ENCODE measurements at regions not wholly inside any gene's neighbourhood (a gene's known extent, or its start where the extent isn't known, plus 50 kb on each side); places are given as distances from the start of the nearest gene placed in this dataset.
A peak's percentile ranks its signal among the peaks of the same experiment; 100 is the strongest.

- ATAC-seq (ENCODE audit: low read depth) (no peak), DNase-seq (peak; percentile 24)
- H3K4me2 ChIP-seq (ENCODE audit: low read depth, low read length): no peak overlapping the region
- H2BK15ac ChIP-seq (ENCODE audit: low read depth, low read length): no peak overlapping the region
- intact Hi-C loops (cut with micrococcal nuclease) (no loop called here), in situ Hi-C loops (cut with MboI; ENCODE audit: low sequenced_read_pairs) (no loop called here), dilution Hi-C loops (cut with HindIII; ENCODE audit: low sequenced_read_pairs, unreplicated experiment) (no loop called here)
- POLR2A ChIA-PET (ENCODE audit: unreplicated experiment): no interaction called here
- no peak overlapping the region for H3K9ac ChIP-seq (ENCODE audit: low read depth, low read length)
- WGBS, 2 experiments (ENCODE audit: extremely low coverage in 2 of 2, insufficient read length in 1 of 2): 33% methylated on average over 2 of the region's 2 CpGs; no CpG with 5 or more reads in 1 of the 2 experiments
- H2BK5ac ChIP-seq (ENCODE audit: low read depth, low read length, poor library complexity, severe bottlenecking): no peak overlapping the region
- TF ChIP-seq MXI1 (IDR thresholded peaks at IDR 0.05; ENCODE audit: borderline replicate concordance, low read depth, low read length) (no peak), SMC3 (IDR thresholded peaks at IDR 0.05; ENCODE audit: low read depth, low read length) (no peak), CHD1 (IDR thresholded peaks at IDR 0.05; ENCODE audit: low read depth, low read length) (no peak), ELK1 (IDR thresholded peaks at IDR 0.05; ENCODE audit: borderline replicate concordance, low read depth, low read length) (no peak), POLR2A (IDR thresholded peaks at IDR 0.05; ENCODE audit: low read depth, low read length) (no peak), MAZ (IDR thresholded peaks at IDR 0.05; ENCODE audit: borderline replicate concordance, low read depth, low read length) (no peak), NFE2L2 (IDR thresholded peaks at IDR 0.05; ENCODE audit: low read depth, low read length) (no peak), MAFK (IDR thresholded peaks at IDR 0.05; ENCODE audit: low read depth, low read length) (no peak), RFX5 (IDR thresholded peaks at IDR 0.05; ENCODE audit: low read depth, low read length) (no peak), BHLHE40 (IDR thresholded peaks at IDR 0.05; ENCODE audit: low read depth, low read length) (no peak), CEBPB (IDR thresholded peaks at IDR 0.05; ENCODE audit: low read depth, low read length) (no peak), RAD21 (IDR thresholded peaks at IDR 0.05; ENCODE audit: low read length) (no peak), USF2 (IDR thresholded peaks at IDR 0.05; ENCODE audit: low read depth, low read length) (no peak), FOS (IDR thresholded peaks at IDR 0.05; ENCODE audit: low read depth, low read length) (no peak), RCOR1 (IDR thresholded peaks at IDR 0.05; ENCODE audit: insufficient replicate concordance, low read length) (no peak)
- no peaks in the 10 kb centered on the region for H3K9me1 ChIP-seq (ENCODE audit: insufficient read depth, low read length)
- H3K56ac ChIP-seq (ENCODE audit: extremely low read depth, insufficient read depth, low read length): no peak overlapping the region
- no peaks in the 10 kb centered on the region for H3K36me3 ChIP-seq (ENCODE audit: control insufficient read depth, insufficient read depth, low read length)
- H4K5ac ChIP-seq (ENCODE audit: low read depth, low read length): no peak overlapping the region
- no TSS peak for BruUV-seq (replicated peaks)
- H3K14ac ChIP-seq (replicated peaks; ENCODE audit: low read depth, low read length): no peak overlapping the region
- H3K4me3 ChIP-seq (ENCODE audit: insufficient read depth, low read depth, low read length): no peak overlapping the region
- H3K27ac ChIP-seq (ENCODE audit: insufficient read depth, low read length): no peak overlapping the region
- no peak overlapping the region for H4K91ac ChIP-seq (ENCODE audit: insufficient read depth, low read depth, low read length)
- no peak overlapping the region for H2BK120ac ChIP-seq (ENCODE audit: low read depth, low read length)
- no peaks in the 10 kb centered on the region for H3K27me3 ChIP-seq (ENCODE audit: control insufficient read depth, insufficient read depth, low read length)
- no peaks in the 10 kb centered on the region for H3K4me1 ChIP-seq (ENCODE audit: control insufficient read depth, insufficient read depth, low read length)
- no peak overlapping the region for H3K4ac ChIP-seq (ENCODE audit: low read depth, low read length)
- no peak overlapping the region for H2BK20ac ChIP-seq (ENCODE audit: low read depth, low read length)
- H4K8ac ChIP-seq (ENCODE audit: low read depth in 2 of 2, low read length in 2 of 2): no peak overlapping the region
- H3K18ac ChIP-seq (ENCODE audit: low read depth, low read length): no peak overlapping the region
- H3K23ac ChIP-seq (ENCODE audit: low read depth, low read length): no peak overlapping the region
- no peaks in the 10 kb centered on the region for H3K79me1 ChIP-seq (ENCODE audit: low read depth in 1 of 2, low read length in 2 of 2)
- H2AK9ac ChIP-seq (replicated peaks; ENCODE audit: low read depth, low read length, poor library complexity): no peak overlapping the region
- CTCF ChIA-PET: no interaction called here
- no peak overlapping the region for H2AK5ac ChIP-seq (ENCODE audit: low read depth, low read length)
- no peak overlapping the region for H2AFZ ChIP-seq (replicated peaks; ENCODE audit: low read length, poor library complexity)
- peaks cover 18% of the 10 kb centered on the region for H3K9me3 ChIP-seq (ENCODE audit: control insufficient read depth, insufficient read depth, low read length)
- no peaks in the 10 kb centered on the region for H4K20me1 ChIP-seq (ENCODE audit: insufficient read depth, low read length)
Observed at GRCh38 chr6:19301980-19302379, 535.2 kb upstream of the ID4 start.

Measured in IMR-90 (cell line).